ENCODE measurements at regions not wholly inside any gene's neighbourhood (a gene's known extent, or its start where the extent isn't known, plus 50 kb on each side); places are given as distances from the start of the nearest gene placed in this dataset.

- no peak for DNase-seq
- Histone ChIP-seq H3K9me3 (ENCODE audit: low read length) (no peaks in the 10 kb centered on the region), H2AFZ (ENCODE audit: low read length) (no peak overlapping the region), H3K9me2 (replicated peaks; ENCODE audit: insufficient read depth, low read length) (no peaks in the 10 kb centered on the region), H3K27me3 (ENCODE audit: low read length) (no peaks in the 10 kb centered on the region), H3K4me3 (ENCODE audit: low read length) (no peak overlapping the region), H3K27ac (ENCODE audit: low read length) (no peak overlapping the region), H3K36me3 (ENCODE audit: insufficient read depth, low read length) (no peaks in the 10 kb centered on the region), H3K4me1 (ENCODE audit: low read length) (no peaks in the 10 kb centered on the region), H3K9ac (ENCODE audit: low read length) (no peak overlapping the region), H3K4me2 (ENCODE audit: low read depth, low read length, poor library complexity, severe bottlenecking) (no peak overlapping the region), H3K79me2 (ENCODE audit: low read length) (no peaks in the 10 kb centered on the region), H4K20me1 (ENCODE audit: insufficient read depth, low read depth, low read length) (no peaks in the 10 kb centered on the region)
These were observed 324.0 kb upstream of the IL12A start for GRCh38 chr3:159664653-159665052.

DNA sequence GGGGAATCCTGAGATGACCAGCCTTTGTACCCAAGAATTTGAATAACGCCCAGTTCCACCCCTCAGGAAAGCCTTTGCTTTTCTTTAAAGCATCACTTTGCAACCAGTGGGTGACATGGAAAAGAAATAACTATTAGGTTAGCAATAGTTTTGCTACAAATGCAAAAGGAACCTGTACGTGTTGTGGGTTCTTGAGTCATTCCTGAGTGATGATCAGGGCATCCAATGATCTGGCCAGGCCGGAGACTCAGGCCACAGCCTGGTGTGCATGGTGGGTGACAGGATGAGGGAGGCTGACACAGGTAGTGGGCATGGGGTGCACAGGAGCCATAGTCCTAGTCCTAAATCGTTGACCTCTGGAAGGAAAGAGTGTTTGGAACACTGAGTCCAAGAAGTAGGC lies 321.4 kb upstream of the IL12A start:
- H3K4me2 ChIP-seq (ENCODE audit: low read depth, low read length, poor library complexity, severe bottlenecking), result no peak overlapping the region
- H4K20me1 ChIP-seq (ENCODE audit: insufficient read depth, low read depth, low read length), result no peaks in the 10 kb centered on the region
- no peaks in the 10 kb centered on the region for H3K79me2 ChIP-seq (ENCODE audit: low read length)
- no peak for DNase-seq
- no peaks in the 10 kb centered on the region for H3K4me1 ChIP-seq (ENCODE audit: low read length)
- no peak overlapping the region for H3K4me3 ChIP-seq (ENCODE audit: low read length)
- H3K36me3 ChIP-seq (ENCODE audit: insufficient read depth, low read length), result no peaks in the 10 kb centered on the region
- no peaks in the 10 kb centered on the region for H3K9me2 ChIP-seq (replicated peaks; ENCODE audit: insufficient read depth, low read length)
- H3K27ac ChIP-seq (ENCODE audit: low read length), result no peak overlapping the region
- H3K27me3 ChIP-seq (ENCODE audit: low read length), result no peaks in the 10 kb centered on the region
- no peaks in the 10 kb centered on the region for H3K9me3 ChIP-seq (ENCODE audit: low read length)
- H3K9ac ChIP-seq (ENCODE audit: low read length), result no peak overlapping the region
- no peak overlapping the region for H2AFZ ChIP-seq (ENCODE audit: low read length)

DNA sequence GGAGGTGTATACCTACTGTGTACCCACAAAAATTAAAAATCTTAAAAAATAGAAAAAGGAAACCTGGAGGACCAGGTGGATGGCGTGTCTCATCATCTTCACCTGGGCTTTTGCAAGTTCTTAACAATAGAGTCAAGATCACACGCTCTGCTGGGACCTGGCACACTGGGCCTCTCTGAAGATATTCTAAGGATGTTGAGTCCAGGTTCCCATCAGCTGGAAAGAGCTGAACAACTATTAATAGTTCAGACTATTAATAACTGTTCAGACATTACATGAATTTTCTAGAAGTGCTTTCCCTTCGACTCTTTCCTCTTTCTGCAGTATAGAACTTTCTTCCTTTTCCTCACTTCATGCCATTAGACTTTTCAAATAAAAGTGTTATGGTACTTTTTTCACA lies 320.2 kb upstream of the IL12A start:
- Histone ChIP-seq H2AFZ (ENCODE audit: low read length) (no peak overlapping the region), H3K4me2 (ENCODE audit: low read depth, low read length, poor library complexity, severe bottlenecking) (no peak overlapping the region), H3K79me2 (ENCODE audit: low read length) (no peaks in the 10 kb centered on the region), H3K9ac (ENCODE audit: low read length) (no peak overlapping the region), H3K4me1 (ENCODE audit: low read length) (no peaks in the 10 kb centered on the region), H3K27me3 (ENCODE audit: low read length) (no peaks in the 10 kb centered on the region), H3K4me3 (ENCODE audit: low read length) (no peak overlapping the region), H3K36me3 (ENCODE audit: insufficient read depth, low read length) (no peaks in the 10 kb centered on the region), H4K20me1 (ENCODE audit: insufficient read depth, low read depth, low read length) (no peaks in the 10 kb centered on the region), H3K9me2 (replicated peaks; ENCODE audit: insufficient read depth, low read length) (no peaks in the 10 kb centered on the region), H3K27ac (ENCODE audit: low read length) (no peak overlapping the region), H3K9me3 (ENCODE audit: low read length) (no peaks in the 10 kb centered on the region)
- no peak for DNase-seq

- no peaks in the 10 kb centered on the region for H3K9me3 ChIP-seq (ENCODE audit: low read length)
- no peak overlapping the region for H3K9ac ChIP-seq (ENCODE audit: low read length)
- H4K20me1 ChIP-seq (ENCODE audit: insufficient read depth, low read depth, low read length), result no peaks in the 10 kb centered on the region
- no peak for DNase-seq
- H3K27ac ChIP-seq (ENCODE audit: low read length), result no peak overlapping the region
- H3K79me2 ChIP-seq (ENCODE audit: low read length), result no peaks in the 10 kb centered on the region
- H2AFZ ChIP-seq (ENCODE audit: low read length), result no peak overlapping the region
- H3K4me2 ChIP-seq (ENCODE audit: low read depth, low read length, poor library complexity, severe bottlenecking), result no peak overlapping the region
- no peak overlapping the region for H3K4me3 ChIP-seq (ENCODE audit: low read length)
- no peaks in the 10 kb centered on the region for H3K9me2 ChIP-seq (replicated peaks; ENCODE audit: insufficient read depth, low read length)
- no peaks in the 10 kb centered on the region for H3K27me3 ChIP-seq (ENCODE audit: low read length)
- H3K36me3 ChIP-seq (ENCODE audit: insufficient read depth, low read length), result no peaks in the 10 kb centered on the region
- H3K4me1 ChIP-seq (ENCODE audit: low read length), result no peaks in the 10 kb centered on the region
These were observed 319.6 kb upstream of the IL12A start for GRCh38 chr3:159668990-159669476.

GRCh38 chr3:159669766-159670165 lies 318.9 kb upstream of the IL12A start:
- Histone ChIP-seq H3K9ac (ENCODE audit: low read length) (no peak overlapping the region), H4K20me1 (ENCODE audit: insufficient read depth, low read depth, low read length) (no peaks in the 10 kb centered on the region), H3K27ac (ENCODE audit: low read length) (no peak overlapping the region), H3K36me3 (ENCODE audit: insufficient read depth, low read length) (no peaks in the 10 kb centered on the region), H3K4me3 (ENCODE audit: low read length) (no peak overlapping the region), H3K9me3 (ENCODE audit: low read length) (no peaks in the 10 kb centered on the region), H3K79me2 (ENCODE audit: low read length) (no peaks in the 10 kb centered on the region), H3K27me3 (ENCODE audit: low read length) (no peaks in the 10 kb centered on the region), H3K9me2 (replicated peaks; ENCODE audit: insufficient read depth, low read length) (no peaks in the 10 kb centered on the region), H3K4me2 (ENCODE audit: low read depth, low read length, poor library complexity, severe bottlenecking) (no peak overlapping the region), H2AFZ (ENCODE audit: low read length) (no peak overlapping the region), H3K4me1 (ENCODE audit: low read length) (no peaks in the 10 kb centered on the region)
- DNase-seq, result no peak

DNA sequence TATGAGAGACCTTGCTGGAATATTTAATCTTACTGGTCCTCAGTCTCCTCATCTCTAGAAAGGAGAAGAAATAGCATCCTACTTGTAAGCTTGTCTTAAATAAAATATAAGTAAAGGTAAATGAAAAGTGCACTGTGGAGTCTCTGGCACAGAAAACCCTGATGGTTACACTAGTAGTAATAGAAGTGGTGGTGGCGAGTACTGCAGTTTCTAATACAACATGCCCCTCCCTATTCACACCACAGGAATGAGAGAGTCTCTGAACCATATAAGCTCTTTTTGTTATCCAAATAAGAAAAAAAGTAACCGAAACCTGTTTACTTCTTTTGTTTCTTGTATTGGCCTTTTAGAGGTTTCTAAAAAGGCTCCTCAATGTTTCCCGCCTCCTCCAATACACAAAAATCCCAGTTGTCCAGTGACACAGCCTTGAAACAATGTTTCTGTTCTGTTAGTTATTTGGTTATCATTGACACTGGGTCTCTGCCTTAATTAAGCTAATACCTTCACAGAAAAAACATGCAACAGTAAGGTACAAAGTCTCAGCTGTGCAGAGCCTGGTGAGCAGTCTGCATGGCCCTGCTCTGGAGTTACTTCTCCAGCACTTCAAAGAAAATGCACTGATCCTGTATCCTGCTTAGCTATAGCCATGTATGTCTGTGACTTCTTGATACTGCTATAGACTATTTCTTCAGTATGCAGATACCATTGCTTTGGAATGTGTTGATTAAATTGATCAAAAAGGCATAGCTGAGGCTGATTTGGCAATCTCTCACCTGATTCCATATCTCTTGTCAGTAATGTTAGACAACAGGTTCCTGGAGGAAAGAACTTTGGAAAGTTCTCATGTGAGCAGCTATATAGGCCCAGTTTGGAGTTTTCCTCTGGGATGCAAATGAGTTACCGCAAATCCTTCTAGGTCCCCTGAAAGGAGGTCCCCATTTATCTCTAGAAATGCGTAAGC lies 315.6 kb upstream of the IL12A start:
- H3K4me3 ChIP-seq (ENCODE audit: low read length), result no peak overlapping the region
- no peak overlapping the region for H3K4me2 ChIP-seq (ENCODE audit: low read depth, low read length, poor library complexity, severe bottlenecking)
- no peaks in the 10 kb centered on the region for H3K36me3 ChIP-seq (ENCODE audit: insufficient read depth, low read length)
- no peak overlapping the region for H3K27ac ChIP-seq (ENCODE audit: low read length)
- no peaks in the 10 kb centered on the region for H3K9me3 ChIP-seq (ENCODE audit: low read length)
- no peaks in the 10 kb centered on the region for H3K9me2 ChIP-seq (replicated peaks; ENCODE audit: insufficient read depth, low read length)
- H3K4me1 ChIP-seq (ENCODE audit: low read length), result no peaks in the 10 kb centered on the region
- DNase-seq, result no peak
- H3K79me2 ChIP-seq (ENCODE audit: low read length), result no peaks in the 10 kb centered on the region
- no peaks in the 10 kb centered on the region for H4K20me1 ChIP-seq (ENCODE audit: insufficient read depth, low read depth, low read length)
- no peak overlapping the region for H2AFZ ChIP-seq (ENCODE audit: low read length)
- no peaks in the 10 kb centered on the region for H3K27me3 ChIP-seq (ENCODE audit: low read length)
- H3K9ac ChIP-seq (ENCODE audit: low read length), result no peak overlapping the region

- no peak for DNase-seq
- Histone ChIP-seq H3K27ac (ENCODE audit: low read length) (no peak overlapping the region), H3K4me2 (ENCODE audit: low read depth, low read length, poor library complexity, severe bottlenecking) (no peak overlapping the region), H2AFZ (ENCODE audit: low read length) (no peak overlapping the region), H4K20me1 (ENCODE audit: insufficient read depth, low read depth, low read length) (no peaks in the 10 kb centered on the region), H3K79me2 (ENCODE audit: low read length) (no peaks in the 10 kb centered on the region), H3K36me3 (ENCODE audit: insufficient read depth, low read length) (no peaks in the 10 kb centered on the region), H3K4me1 (ENCODE audit: low read length) (no peaks in the 10 kb centered on the region), H3K4me3 (ENCODE audit: low read length) (no peak overlapping the region), H3K27me3 (ENCODE audit: low read length) (no peaks in the 10 kb centered on the region), H3K9me3 (ENCODE audit: low read length) (no peaks in the 10 kb centered on the region), H3K9me2 (replicated peaks; ENCODE audit: insufficient read depth, low read length) (no peaks in the 10 kb centered on the region), H3K9ac (ENCODE audit: low read length) (no peak overlapping the region)
These were observed 314.1 kb upstream of the IL12A start for GRCh38 chr3:159674583-159674982.

GRCh38 chr3:159675285-159675684 lies 313.4 kb upstream of the IL12A start:
- H3K36me3 ChIP-seq (ENCODE audit: insufficient read depth, low read length), result no peaks in the 10 kb centered on the region
- no peaks in the 10 kb centered on the region for H3K79me2 ChIP-seq (ENCODE audit: low read length)
- H3K27me3 ChIP-seq (ENCODE audit: low read length), result no peaks in the 10 kb centered on the region
- no peaks in the 10 kb centered on the region for H3K4me1 ChIP-seq (ENCODE audit: low read length)
- no peak overlapping the region for H3K9ac ChIP-seq (ENCODE audit: low read length)
- no peak overlapping the region for H3K4me2 ChIP-seq (ENCODE audit: low read depth, low read length, poor library complexity, severe bottlenecking)
- no peaks in the 10 kb centered on the region for H3K9me3 ChIP-seq (ENCODE audit: low read length)
- H3K9me2 ChIP-seq (replicated peaks; ENCODE audit: insufficient read depth, low read length), result no peaks in the 10 kb centered on the region
- no peak overlapping the region for H2AFZ ChIP-seq (ENCODE audit: low read length)
- no peak overlapping the region for H3K27ac ChIP-seq (ENCODE audit: low read length)
- no peak overlapping the region for H3K4me3 ChIP-seq (ENCODE audit: low read length)
- H4K20me1 ChIP-seq (ENCODE audit: insufficient read depth, low read depth, low read length), result no peaks in the 10 kb centered on the region
- DNase-seq, result no peak
